Activated effector memory CD4-positive, alpha-beta T cell treated with anti-CD3 and anti-CD28 coated beads, Interleukin-2, amount 50 U/mL, for 16 hours (primary cell): ENCODE measurements at regions not wholly inside any gene's neighbourhood (a gene's known extent, or its start where the extent isn't known, plus 50 kb on each side); places are given as distances from the start of the nearest gene placed in this dataset.

Source experiments
- DNase-seq: peaks from one replicate; pipeline ENCODE4 v3.0.0-alpha.2; 2020

GRCh38 chr6:14804001-14804784 is 441.7 kb upstream of the JARID2 start:
- DNase-seq, result no peak

DNA sequence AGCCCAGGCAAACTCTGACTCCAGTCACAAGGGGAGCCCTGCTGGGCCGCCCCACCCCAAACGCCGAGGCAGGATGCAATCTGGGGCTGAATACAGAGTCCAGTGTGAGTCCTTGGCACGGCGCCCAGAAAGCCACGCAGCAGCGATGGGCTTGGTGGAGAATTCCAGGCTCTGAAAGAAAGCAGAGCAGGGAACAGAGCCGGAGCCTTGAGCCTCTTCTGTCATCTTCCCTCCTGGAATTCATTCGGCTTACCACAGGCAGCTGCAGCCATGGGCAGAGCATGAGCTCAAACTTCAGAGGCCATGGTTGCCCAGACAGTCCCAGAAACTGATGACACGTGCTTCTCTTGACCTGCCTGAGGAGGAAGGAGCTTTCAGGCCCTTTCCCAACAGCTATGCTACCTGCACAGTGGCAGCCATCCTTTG is 441.1 kb upstream of the JARID2 start:
- no peak for DNase-seq

DNA sequence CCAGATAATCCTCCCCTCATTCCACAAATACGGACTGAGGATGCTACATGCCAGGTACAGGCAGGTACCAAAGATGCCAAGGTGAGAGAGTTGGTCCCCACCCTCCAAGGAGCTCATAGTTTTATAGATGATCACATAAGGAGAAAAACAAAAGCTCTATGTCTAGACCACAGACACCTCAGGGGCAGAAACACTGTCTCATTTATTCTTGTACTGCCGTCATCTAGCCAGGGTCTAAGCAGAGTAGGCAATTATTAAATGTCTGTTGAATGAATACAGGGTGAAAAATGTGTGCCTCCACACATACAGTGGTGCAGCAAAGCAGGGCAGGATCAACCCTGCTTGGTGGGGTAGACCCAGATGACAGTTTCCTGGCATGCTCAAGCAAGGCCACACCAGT is 439.8 kb upstream of the JARID2 start:
- DNase-seq, result no peak

GRCh38 chr6:14807130-14807529 is 438.7 kb upstream of the JARID2 start:
- no peak for DNase-seq

- no peak for DNase-seq
These were observed 437.9 kb upstream of the JARID2 start for GRCh38 chr6:14807971-14808370.

- no peak for DNase-seq
These were observed 435.8 kb upstream of the JARID2 start for GRCh38 chr6:14810021-14810420.

- no peak for DNase-seq
These were observed 434.0 kb upstream of the JARID2 start for GRCh38 chr6:14811775-14812428.

- DNase-seq, result no peak
These were observed 431.9 kb upstream of the JARID2 start for GRCh38 chr6:14814016-14814415.

DNA sequence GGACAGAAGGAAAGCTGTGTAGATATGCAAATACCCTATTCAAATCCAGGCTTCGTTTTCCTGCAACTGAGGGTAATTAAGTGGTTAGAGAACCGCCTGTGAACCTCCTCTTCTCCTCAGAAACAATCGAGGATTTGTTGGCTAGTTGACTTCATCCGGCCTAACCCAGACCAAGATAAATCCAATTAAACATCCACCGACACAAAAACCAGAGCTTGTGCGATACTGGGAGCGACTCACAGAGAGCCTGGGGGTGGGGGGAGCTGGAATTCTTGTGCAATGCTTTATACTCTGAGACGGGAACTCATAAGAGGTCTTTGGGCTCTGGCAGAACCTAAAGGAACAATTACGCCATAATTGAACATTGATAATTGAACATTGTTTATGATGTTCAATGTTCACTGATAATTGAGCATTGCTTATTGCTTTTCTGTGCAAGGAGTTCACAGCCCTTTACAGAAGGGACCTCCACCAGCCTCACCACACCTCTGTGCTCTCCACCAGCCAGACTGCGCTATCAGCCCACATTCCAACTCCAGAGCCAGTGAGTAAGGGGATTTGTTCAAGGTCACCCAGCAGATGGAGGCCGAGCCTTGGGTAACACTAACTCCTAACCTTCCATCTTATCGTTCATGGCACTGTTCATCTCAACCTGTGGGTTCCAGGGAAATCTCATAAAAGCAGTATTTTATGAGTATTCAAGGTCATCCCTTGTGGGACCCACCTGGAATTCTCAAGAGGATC is 429.6 kb upstream of the JARID2 start:
- no peak for DNase-seq

DNA sequence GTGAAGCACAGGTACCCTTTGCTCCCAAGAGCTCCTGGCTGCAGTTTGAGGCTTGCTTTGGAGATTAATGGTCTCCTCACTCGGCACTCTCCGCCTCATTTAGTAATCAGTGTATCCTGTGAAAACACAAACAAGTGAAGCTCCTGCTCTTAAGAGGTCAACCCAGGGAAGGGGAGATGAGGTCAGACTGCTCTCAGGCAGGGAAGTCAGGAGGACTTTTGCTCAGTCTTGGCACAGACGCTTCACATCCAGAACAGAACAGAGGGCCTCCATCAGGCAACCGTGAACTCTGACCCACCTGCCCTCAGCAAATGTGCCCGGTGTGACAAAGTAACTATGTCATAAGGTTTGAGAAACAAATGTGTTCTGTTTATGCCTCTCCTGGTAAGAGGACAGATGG is 428.8 kb upstream of the JARID2 start:
- DNase-seq, result no peak

GRCh38 chr6:14818422-14818884 is 427.4 kb upstream of the JARID2 start:
- no peak for DNase-seq

GRCh38 chr6:14819001-14819400 is 426.9 kb upstream of the JARID2 start:
- DNase-seq, result no peak

DNA sequence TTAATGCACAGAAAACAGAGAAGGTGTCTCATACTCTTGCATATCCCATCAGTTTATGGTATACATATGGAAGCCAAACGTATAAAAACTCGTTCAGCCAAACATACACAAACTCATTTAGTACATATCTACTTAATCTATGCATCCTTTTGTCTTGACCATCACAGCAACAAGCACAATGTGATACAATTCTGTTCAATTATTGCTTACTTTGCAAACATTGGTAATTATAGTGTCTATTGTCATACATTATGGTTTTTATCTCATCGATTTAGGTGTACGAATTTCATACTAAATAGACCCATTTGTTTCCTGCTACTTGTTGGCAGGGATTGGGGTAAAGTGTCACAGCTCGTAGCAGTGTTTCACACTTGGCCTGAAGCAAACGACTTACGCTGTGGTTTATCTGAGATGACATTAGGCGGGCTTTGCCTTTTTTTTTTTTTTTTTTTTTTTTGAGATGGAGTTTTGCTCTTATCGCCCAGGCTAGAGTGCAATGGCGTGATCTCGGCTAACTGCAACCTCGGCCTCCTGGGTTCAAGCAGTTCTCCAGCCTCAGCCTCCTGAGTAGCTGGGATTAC is 425.9 kb upstream of the JARID2 start:
- DNase-seq, result no peak

DNA sequence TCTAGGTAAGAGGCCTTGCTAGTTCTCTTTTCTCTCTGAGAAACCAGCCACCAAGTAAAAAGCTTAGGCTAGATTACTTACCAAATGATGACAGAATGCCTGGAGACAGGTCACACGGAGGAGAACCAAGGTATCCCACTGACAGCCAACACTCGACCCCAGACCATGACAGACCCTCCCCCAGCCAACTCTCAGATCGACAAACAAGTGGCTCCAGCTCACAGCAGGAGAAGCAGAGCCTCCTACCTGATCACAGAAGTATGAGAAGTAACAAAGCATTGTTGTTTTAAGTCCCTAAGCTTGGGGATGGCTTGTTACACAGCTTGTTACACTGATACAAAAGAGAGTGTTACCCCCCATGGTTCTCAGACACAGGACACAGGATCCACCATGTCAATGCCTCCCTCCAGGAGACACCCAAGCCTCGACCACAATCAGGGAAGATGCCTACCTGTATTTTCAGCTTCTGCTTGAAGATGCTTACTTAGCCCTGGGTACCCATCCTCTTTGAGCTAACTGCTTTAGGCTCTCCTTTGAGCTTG is 423.8 kb upstream of the JARID2 start:
- DNase-seq, result no peak

DNA sequence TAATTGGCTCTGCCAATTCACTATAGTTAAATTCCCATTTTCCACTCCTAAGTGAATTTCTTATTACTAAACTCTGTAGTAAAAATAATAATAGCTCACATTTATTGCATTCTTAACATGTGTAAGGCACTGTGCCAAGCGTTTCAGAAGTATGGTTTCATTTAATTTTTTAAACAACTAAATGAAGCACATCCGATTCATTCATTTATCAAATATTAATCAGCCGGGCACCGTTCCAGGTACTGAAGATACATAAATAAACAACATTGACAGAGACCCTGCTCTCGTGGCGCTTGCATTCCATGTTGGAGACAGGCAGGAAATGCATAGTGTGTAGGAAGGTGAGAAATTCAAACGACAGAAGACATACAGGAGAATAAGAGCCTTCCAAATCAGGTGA is 423.2 kb upstream of the JARID2 start:
- no peak for DNase-seq

GRCh38 chr6:14824060-14824459 is 421.8 kb upstream of the JARID2 start:
- no peak for DNase-seq

DNA sequence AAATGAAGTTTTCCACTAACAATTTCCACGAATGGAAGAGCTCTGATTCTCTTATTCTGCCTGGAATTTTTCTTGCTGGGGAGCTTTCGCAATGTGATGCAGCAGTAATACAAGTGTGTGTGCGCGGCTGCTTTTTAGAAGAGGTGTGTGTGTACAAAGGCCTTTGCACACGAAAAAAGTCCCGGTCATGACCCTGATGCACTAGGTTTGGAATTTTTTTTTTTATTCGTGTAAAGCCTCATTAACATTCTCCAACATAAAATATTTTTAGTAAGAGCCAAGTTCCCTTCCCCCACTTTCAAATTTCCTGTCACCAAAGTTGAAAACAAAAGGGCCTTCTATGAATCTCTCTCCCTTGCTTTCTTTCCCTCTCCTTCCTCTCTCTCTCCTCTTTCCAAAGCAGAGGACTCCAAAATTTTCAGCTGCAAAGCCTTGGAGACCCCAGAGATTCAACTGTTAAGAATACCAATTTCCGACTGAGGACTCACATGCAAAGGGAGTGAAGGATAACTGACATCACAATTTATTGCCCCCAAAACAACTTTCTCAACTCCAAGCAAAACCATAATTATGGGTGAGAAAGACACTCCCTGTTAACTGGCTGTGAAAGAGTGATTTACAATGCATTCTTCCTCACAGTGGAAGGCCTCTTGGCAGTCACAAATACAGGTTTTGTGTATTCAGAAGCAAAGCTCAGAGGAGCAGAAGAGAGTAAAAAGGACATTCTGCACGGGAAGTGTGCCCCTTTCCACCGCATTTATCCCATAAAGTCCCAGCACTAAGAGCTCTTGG is 421.2 kb upstream of the JARID2 start:
- no peak for DNase-seq

DNA sequence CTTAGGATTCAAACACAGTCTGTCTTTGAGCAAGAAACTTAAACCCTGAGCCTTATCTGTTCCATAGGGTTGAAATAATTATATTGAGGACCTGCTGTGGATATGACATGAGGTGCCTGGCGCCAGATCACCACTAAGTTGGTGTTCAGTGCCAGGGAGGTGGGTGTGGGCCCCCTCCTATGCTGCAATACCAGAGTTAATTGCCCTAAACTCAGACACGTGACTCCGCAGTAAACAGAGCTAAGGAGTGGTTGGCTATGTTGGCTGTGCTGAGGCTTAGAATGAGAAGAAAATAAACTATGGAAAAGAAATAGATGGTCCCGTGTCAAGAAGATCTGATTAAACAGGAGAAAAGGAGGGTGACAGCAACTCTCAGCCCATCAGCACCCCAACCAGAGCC is 419.4 kb upstream of the JARID2 start:
- no peak for DNase-seq

DNA sequence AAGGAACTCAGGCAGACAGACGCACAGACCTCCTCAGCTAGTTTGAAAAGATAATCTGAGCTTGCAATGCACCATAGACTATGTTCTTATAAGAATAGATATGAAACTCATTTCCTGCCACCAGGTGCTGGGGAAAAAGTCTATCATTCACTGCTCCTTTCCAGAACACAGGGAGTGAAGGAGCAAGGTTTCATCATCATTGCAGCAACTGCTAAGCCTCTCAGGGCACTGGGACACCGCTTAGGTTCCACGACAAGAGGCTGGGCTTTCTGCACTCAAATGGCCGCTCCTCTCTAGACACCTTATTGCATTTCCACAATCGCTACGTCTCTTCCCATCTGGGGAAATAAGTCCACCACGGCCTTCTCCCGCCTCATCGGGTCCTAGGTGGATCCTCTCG is 418.5 kb upstream of the JARID2 start:
- no peak for DNase-seq

DNA sequence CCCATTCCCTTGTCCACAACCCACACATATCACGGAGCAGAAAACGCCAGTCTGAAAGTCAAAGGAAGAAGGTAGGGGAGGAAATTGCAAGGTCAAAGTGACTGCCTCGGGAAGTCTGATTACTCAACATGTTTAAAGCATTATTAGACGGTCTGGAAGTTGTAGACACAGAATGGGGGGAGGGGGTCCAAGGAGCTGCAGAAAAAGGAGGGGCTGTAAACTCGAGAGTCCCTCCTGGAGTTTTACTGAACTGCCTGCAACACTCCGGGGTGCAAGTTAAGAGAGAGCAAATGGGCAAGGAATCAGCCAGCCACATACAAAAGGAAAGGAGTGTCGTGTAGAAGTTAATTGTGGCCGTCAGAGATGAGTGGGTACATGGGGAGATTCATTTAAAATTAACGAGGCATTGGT is 417.7 kb upstream of the JARID2 start:
- DNase-seq, result no peak

DNA sequence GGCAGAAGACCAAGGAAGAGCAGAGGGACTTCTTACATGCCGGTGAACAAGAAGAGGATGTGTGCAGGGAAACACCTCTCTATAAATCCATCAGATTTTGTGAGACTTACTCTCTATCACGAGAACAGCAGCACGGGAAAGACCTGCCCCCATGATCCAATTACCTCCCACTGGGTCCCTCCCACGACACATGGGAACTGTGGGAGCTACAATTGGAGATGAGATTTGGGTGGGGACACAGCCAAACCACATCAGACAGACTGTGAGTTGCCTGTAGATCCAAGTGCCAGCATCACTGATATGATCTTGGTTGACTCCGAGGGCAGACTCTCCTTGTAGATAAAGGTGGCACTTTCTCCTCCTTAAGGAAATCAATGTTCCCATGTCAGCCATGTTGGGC is 414.8 kb upstream of the JARID2 start:
- no peak for DNase-seq

DNA sequence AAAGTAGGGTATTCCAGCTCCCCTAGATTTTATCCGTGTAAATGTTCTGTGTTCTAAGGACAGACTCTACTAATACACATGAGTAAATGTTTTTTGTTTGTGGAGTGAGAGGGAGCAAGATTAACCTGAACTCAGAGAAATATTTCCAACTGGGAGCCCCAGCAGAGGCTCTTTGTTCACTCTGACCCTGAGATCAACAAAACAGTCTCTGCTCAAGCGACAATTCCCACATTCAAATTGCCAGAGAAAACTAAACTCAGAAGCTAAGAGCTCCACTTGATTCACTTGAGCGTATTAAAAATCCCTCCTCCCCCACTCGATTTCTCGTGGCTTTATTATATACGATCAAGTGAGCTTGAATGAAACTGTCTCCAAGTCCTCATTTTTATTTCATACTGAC is 413.9 kb upstream of the JARID2 start:
- no peak for DNase-seq
